ENCODE measurements at regions not wholly inside any gene's neighbourhood (a gene's known extent, or its start where the extent isn't known, plus 50 kb on each side); places are given as distances from the start of the nearest gene placed in this dataset.

DNA sequence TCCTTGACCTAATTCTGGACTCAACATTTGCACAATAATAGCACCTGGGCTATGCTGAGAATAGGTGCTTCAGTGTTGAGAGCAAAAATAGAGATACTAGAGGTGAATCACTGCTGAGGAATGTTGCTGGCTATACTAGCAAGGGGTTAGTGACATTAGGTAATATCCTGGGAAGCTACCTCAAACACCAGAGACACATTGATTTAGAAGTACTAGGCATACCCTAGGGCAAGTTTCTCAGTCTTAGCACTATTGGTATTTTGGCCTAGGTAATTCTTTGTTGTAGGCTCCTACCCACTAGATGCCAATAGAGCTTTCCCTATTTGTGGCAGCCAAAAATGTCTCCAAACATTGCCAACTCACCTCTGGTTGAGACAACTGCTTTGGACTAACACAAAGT, 484.0 kb upstream of the MBL2 start:
- Histone ChIP-seq H3K9me3 (replicated peaks in 1 of 2; ENCODE audit: control insufficient read depth in 1 of 2, insufficient read depth in 1 of 2, low read length in 2 of 2) (peaks cover 0 to 8% of the 10 kb centered on the region in 2 donors), H3K27ac (ENCODE audit: low read depth in 1 of 2, low read length in 2 of 2) (no peak overlapping the region), H3K9ac (ENCODE audit: insufficient read depth, low read length, poor library complexity, severe bottlenecking) (no peak overlapping the region), H3K4me3 (replicated peaks in 1 of 3; ENCODE audit: low read depth in 2 of 3, low read length in 3 of 3) (no peak overlapping the region), H3K36me3 (replicated peaks in 1 of 2; ENCODE audit: control insufficient read depth in 1 of 2, insufficient read depth in 2 of 2, low read length in 2 of 2) (no peaks in the 10 kb centered on the region), H4K20me1 (ENCODE audit: insufficient read depth, low read length) (no peaks in the 10 kb centered on the region), H3K79me2 (ENCODE audit: insufficient read depth, low read length) (no peaks in the 10 kb centered on the region), H3K27me3 (ENCODE audit: control insufficient read depth in 2 of 2, insufficient read depth in 2 of 2, low read length in 2 of 2) (no peaks in the 10 kb centered on the region), H3K4me2 (replicated peaks; ENCODE audit: extremely low read depth, low read length, poor library complexity, severe bottlenecking) (no peak overlapping the region), H2AFZ (ENCODE audit: insufficient read depth, low read depth, low read length, poor library complexity, severe bottlenecking) (no peak overlapping the region), H3K4me1 (ENCODE audit: control insufficient read depth in 1 of 2, insufficient read depth in 2 of 2, low read length in 2 of 2) (no peaks in the 10 kb centered on the region)
- Mint-ChIP-seq H3K27ac (no peak overlapping the region), H3K27me3 (ENCODE audit: low read depth in 3 of 3) (no peaks in the 10 kb centered on the region), H3K9me3 (peaks cover 3 to 10% (median 5%) of the 10 kb centered on the region in 7 donors), H3K36me3 (no peaks in the 10 kb centered on the region), H3K4me3 (no peak overlapping the region), H3K4me1 (no peaks in the 10 kb centered on the region)
- no peak for DNase-seq
- intact Hi-C loops (cut with micrococcal nuclease): no loop called here
- TF ChIP-seq, protein P1, sequence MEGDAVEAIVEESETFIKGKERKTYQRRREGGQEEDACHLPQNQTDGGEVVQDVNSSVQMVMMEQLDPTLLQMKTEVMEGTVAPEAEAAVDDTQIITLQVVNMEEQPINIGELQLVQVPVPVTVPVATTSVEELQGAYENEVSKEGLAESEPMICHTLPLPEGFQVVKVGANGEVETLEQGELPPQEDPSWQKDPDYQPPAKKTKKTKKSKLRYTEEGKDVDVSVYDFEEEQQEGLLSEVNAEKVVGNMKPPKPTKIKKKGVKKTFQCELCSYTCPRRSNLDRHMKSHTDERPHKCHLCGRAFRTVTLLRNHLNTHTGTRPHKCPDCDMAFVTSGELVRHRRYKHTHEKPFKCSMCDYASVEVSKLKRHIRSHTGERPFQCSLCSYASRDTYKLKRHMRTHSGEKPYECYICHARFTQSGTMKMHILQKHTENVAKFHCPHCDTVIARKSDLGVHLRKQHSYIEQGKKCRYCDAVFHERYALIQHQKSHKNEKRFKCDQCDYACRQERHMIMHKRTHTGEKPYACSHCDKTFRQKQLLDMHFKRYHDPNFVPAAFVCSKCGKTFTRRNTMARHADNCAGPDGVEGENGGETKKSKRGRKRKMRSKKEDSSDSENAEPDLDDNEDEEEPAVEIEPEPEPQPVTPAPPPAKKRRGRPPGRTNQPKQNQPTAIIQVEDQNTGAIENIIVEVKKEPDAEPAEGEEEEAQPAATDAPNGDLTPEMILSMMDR (IDR thresholded peaks at IDR 0.05): no peak

DNA sequence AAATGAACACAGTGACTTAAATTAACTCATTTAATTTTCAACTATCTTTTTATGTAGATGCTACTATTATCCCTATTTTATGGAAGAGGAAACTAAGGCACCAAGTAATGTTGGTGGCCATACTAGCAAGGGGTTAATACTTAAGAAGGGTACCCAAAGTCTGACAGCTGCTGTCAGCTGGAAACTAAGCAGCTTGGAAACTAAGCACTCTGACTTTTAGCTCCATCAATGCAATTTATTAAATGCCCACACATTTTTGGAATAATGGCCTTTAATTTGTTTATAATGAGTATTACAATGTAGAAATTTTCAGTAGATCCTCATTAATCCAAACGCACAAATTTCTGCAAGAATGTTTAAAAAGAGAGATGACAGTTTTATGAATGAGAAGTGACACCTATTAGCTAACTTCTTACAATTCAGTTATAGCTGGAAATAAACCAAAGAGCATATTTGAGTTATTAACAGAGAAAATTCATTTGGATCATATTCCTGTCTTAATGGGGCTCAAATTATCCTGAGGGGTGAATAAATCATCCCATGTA, 483.1 kb upstream of the MBL2 start:
- no peak overlapping the region for H3K4me2 ChIP-seq (replicated peaks; ENCODE audit: extremely low read depth, low read length, poor library complexity, severe bottlenecking)
- no peak overlapping the region for H3K4me3 ChIP-seq (replicated peaks in 1 of 3; ENCODE audit: low read depth in 2 of 3, low read length in 3 of 3)
- no peak for DNase-seq
- H3K36me3 Mint-ChIP-seq: no peaks in the 10 kb centered on the region
- H3K4me1 ChIP-seq (ENCODE audit: control insufficient read depth in 1 of 2, insufficient read depth in 2 of 2, low read length in 2 of 2): no peaks in the 10 kb centered on the region
- H3K4me1 Mint-ChIP-seq: no peaks in the 10 kb centered on the region
- no peak overlapping the region for H3K9ac ChIP-seq (ENCODE audit: insufficient read depth, low read length, poor library complexity, severe bottlenecking)
- H3K36me3 ChIP-seq (replicated peaks in 1 of 2; ENCODE audit: control insufficient read depth in 1 of 2, insufficient read depth in 2 of 2, low read length in 2 of 2): no peaks in the 10 kb centered on the region
- no peak overlapping the region for H3K4me3 Mint-ChIP-seq
- intact Hi-C loops (cut with micrococcal nuclease): no loop called here
- no peak overlapping the region for H3K27ac Mint-ChIP-seq
- WGBS (ENCODE audit: insufficient coverage): no CpG with 5 or more reads among the region's 1 CpG
- TF ChIP-seq, protein P1 (IDR thresholded peaks at IDR 0.05): no peak
- no peak overlapping the region for H2AFZ ChIP-seq (ENCODE audit: insufficient read depth, low read depth, low read length, poor library complexity, severe bottlenecking)
- H3K27me3 ChIP-seq (ENCODE audit: control insufficient read depth in 2 of 2, insufficient read depth in 2 of 2, low read length in 2 of 2): no peaks in the 10 kb centered on the region
- H4K20me1 ChIP-seq (ENCODE audit: insufficient read depth, low read length): no peaks in the 10 kb centered on the region
- H3K27ac ChIP-seq (ENCODE audit: low read depth in 1 of 2, low read length in 2 of 2): no peak overlapping the region
- H3K79me2 ChIP-seq (ENCODE audit: insufficient read depth, low read length): no peaks in the 10 kb centered on the region
- peaks cover 3 to 10% (median 5%) of the 10 kb centered on the region in 7 donors for H3K9me3 Mint-ChIP-seq
- no peaks in the 10 kb centered on the region for H3K27me3 Mint-ChIP-seq (ENCODE audit: low read depth in 3 of 3)
- peaks cover 0 to 8% of the 10 kb centered on the region in 2 donors for H3K9me3 ChIP-seq (replicated peaks in 1 of 2; ENCODE audit: control insufficient read depth in 1 of 2, insufficient read depth in 1 of 2, low read length in 2 of 2)
